Common myeloid progenitor, CD34-positive (primary cell): ENCODE measurements at regions not wholly inside any gene's neighbourhood (a gene's known extent, or its start where the extent isn't known, plus 50 kb on each side); places are given as distances from the start of the nearest gene placed in this dataset.

Experiments used
- CTCF ChIA-PET: fragments of 350-600 bp; sonication (Branson Sonifier 250); formaldehyde crosslinking; loops from one replicate; lab custom pipeline; 2021; ENCODE audit warnings: antibody characterized with exemption; lab: Charles Lee
- POLR2A ChIA-PET: fragments of 350-600 bp; sonication (Branson Sonifier 250); formaldehyde crosslinking; loops from one replicate; lab custom pipeline; 2021; ENCODE audit warnings: antibody characterized with exemption; lab: Charles Lee
- DNase-seq, 3 donors: peaks; one replicate each; pipeline versions ENCODE4 v3.0.0 to v3.0.0-alpha.2; 2013
- H3K27ac ChIP-seq, 2 experiments: 1 replicate in 1 of 2; 2 replicates in 1 of 2; pipeline ENCODE4 v1.7.0; 2013; ENCODE audit warnings: inconsistent platforms in 2 of 2, low read length in 2 of 2, mild to moderate bottlenecking in 2 of 2, low read depth in 1 of 2, moderate library complexity in 1 of 2; ENCODE audit not compliant: severe bottlenecking in 2 of 2, insufficient read depth in 1 of 2, poor library complexity in 1 of 2
- H3K27me3 ChIP-seq, 5 experiments: replicated peaks in 2 of 5; 1 replicate in 3 of 5; 2 replicates in 2 of 5; pipeline versions ENCODE4 v1.6.1 to v1.7.0; 2013; ENCODE audit warnings: low read length in 4 of 5, mild to moderate bottlenecking in 2 of 5, moderate library complexity in 2 of 5, inconsistent platforms in 1 of 5; ENCODE audit not compliant: insufficient read depth in 5 of 5, control insufficient read depth in 4 of 5
- H3K36me3 ChIP-seq, 4 experiments: 1 replicate in 2 of 4; 2 replicates in 2 of 4; pipeline versions ENCODE4 v1.6.1 to v1.7.0; 2013; ENCODE audit warnings: low read length in 3 of 4, control low read depth in 1 of 4, mild to moderate bottlenecking in 1 of 4; ENCODE audit not compliant: control insufficient read depth in 4 of 4, insufficient read depth in 4 of 4
- H3K4me1 ChIP-seq, 4 experiments: 1 replicate in 3 of 4; 2 replicates in 1 of 4; pipeline versions ENCODE4 v1.6.1 to v1.7.1; 2013; ENCODE audit warnings: low read length in 3 of 4, mild to moderate bottlenecking in 3 of 4, control low read depth in 1 of 4, inconsistent platforms in 1 of 4, moderate library complexity in 1 of 4; ENCODE audit not compliant: control insufficient read depth in 4 of 4, insufficient read depth in 4 of 4; ENCODE audit errors: control extremely low read depth in 1 of 4
- H3K4me3 ChIP-seq, 7 experiments: 1 replicate in 4 of 7; 2 replicates in 3 of 7; pipeline versions ENCODE4 v1.5.1 to v1.7.0; 2013; ENCODE audit warnings: mild to moderate bottlenecking in 7 of 7, low read length in 6 of 7, moderate library complexity in 6 of 7, inconsistent platforms in 2 of 7, low read depth in 2 of 7, control low read depth in 1 of 7; ENCODE audit not compliant: insufficient read depth in 4 of 7, control insufficient read depth in 1 of 7; ENCODE audit errors: extremely low read depth in 1 of 7
- H3K9me3 ChIP-seq, 5 experiments: 1 replicate in 4 of 5; 2 replicates in 1 of 5; pipeline versions ENCODE4 v1.6.1 to v1.7.1; 2013; ENCODE audit warnings: low read length in 4 of 5, mild to moderate bottlenecking in 2 of 5, inconsistent platforms in 1 of 5, low read depth in 1 of 5, moderate library complexity in 1 of 5; ENCODE audit not compliant: control insufficient read depth in 4 of 5, insufficient read depth in 2 of 5; ENCODE audit errors: control extremely low read depth in 1 of 5
- WGBS: methylation state at CpG from one replicate; pipeline ENCODE4 v1.1.5; 2013; ENCODE audit not compliant: insufficient coverage; 5-methylcytosine and 5-hydroxymethylcytosine counted together

GRCh38 chr7:15864626-15864991 lies 178.1 kb upstream of the MEOX2 start:
- Histone ChIP-seq H3K9me3 (no peaks in the 10 kb centered on the region), H3K4me3 (no peak overlapping the region), H3K36me3 (no peaks in the 10 kb centered on the region), H3K27me3 (no peaks in the 10 kb centered on the region), H3K4me1 (peaks cover 0 to 3% (median 0%) of the 10 kb centered on the region in 4 experiments), H3K27ac (no peak overlapping the region)
- no peak for DNase-seq
- 100% methylated on average over 2 of the region's 2 CpGs for WGBS
- ChIA-PET CTCF (interaction anchor here (0.6 to 0.9 kb wide), 2 partner anchors 10 to 18 kb away, joined by 3 read pairs; no protein-coding TSS in a partner anchor), POLR2A (no interaction called here)

GRCh38 chr7:15863951-15864625 lies 177.6 kb upstream of the MEOX2 start:
- Histone ChIP-seq H3K27ac (no peak overlapping the region), H3K4me3 (no peak overlapping the region), H3K27me3 (no peaks in the 10 kb centered on the region), H3K36me3 (no peaks in the 10 kb centered on the region), H3K4me1 (peaks cover 0 to 3% (median 0%) of the 10 kb centered on the region in 4 experiments), H3K9me3 (no peaks in the 10 kb centered on the region)
- CTCF ChIA-PET, result interaction anchor here (0.9 kb wide), 1 partner anchor 11 kb away, joined by 3 read pairs; no protein-coding TSS in a partner anchor
- WGBS, result 100% methylated on average over 4 of the region's 4 CpGs
- POLR2A ChIA-PET, result no interaction called here
- no peak for DNase-seq

GRCh38 chr7:15862781-15863165 lies 176.3 kb upstream of the MEOX2 start:
- H3K27me3 ChIP-seq, result no peaks in the 10 kb centered on the region
- POLR2A ChIA-PET, result no interaction called here

GRCh38 chr7:15862016-15862780 lies 175.7 kb upstream of the MEOX2 start:
- Histone ChIP-seq H3K27me3 (no peaks in the 10 kb centered on the region), H3K4me1 (peaks cover 0 to 3% (median 0%) of the 10 kb centered on the region in 4 experiments), H3K4me3 (no peak overlapping the region), H3K36me3 (no peaks in the 10 kb centered on the region), H3K9me3 (no peaks in the 10 kb centered on the region), H3K27ac (no peak overlapping the region)
- WGBS, result 95% methylated on average over 3 of the region's 4 CpGs
- no peak for DNase-seq
- CTCF ChIA-PET, result interaction anchor here (1.0 kb wide), 1 partner anchor 10 kb away, joined by 3 read pairs; no protein-coding TSS in a partner anchor
- POLR2A ChIA-PET, result interaction anchor here (0.6 kb wide), 1 partner anchor 25 kb away, joined by 3 read pairs; no protein-coding TSS in a partner anchor

More at GRCh38 chr7:15862781-15863165, 176.3 kb upstream of the MEOX2 start:
- no peak for DNase-seq
- H3K4me3 ChIP-seq, result no peak overlapping the region
- H3K36me3 ChIP-seq, result no peaks in the 10 kb centered on the region
- H3K27ac ChIP-seq, result no peak overlapping the region
- no peaks in the 10 kb centered on the region for H3K9me3 ChIP-seq
- CTCF ChIA-PET, result interaction anchor here (1.0 kb wide), 1 partner anchor 10 kb away, joined by 3 read pairs; no protein-coding TSS in a partner anchor
- peaks cover 0 to 3% (median 0%) of the 10 kb centered on the region in 4 experiments for H3K4me1 ChIP-seq

GRCh38 chr7:15860264-15860949 lies 173.9 kb upstream of the MEOX2 start:
- Histone ChIP-seq H3K9me3 (no peaks in the 10 kb centered on the region), H3K27ac (no peak overlapping the region), H3K36me3 (no peaks in the 10 kb centered on the region), H3K4me1 (peaks cover 0 to 3% (median 0%) of the 10 kb centered on the region in 4 experiments), H3K4me3 (no peak overlapping the region), H3K27me3 (no peaks in the 10 kb centered on the region)
- no CpG with 5 or more reads among the region's 1 CpG for WGBS
- CTCF ChIA-PET, result no interaction called here
- DNase-seq, result no peak
- POLR2A ChIA-PET, result no interaction called here

- 90% methylated on average over 3 of the region's 3 CpGs for WGBS
Measured at GRCh38 chr7:15857026-15857425, 170.5 kb upstream of the MEOX2 start.

More at GRCh38 chr7:15857026-15857425, 170.5 kb upstream of the MEOX2 start:
- POLR2A ChIA-PET, result no interaction called here
- CTCF ChIA-PET, result no interaction called here
- Histone ChIP-seq H3K27ac (no peak overlapping the region), H3K4me1 (peaks cover 0 to 3% (median 0%) of the 10 kb centered on the region in 4 experiments), H3K9me3 (no peaks in the 10 kb centered on the region), H3K4me3 (no peak overlapping the region), H3K36me3 (no peaks in the 10 kb centered on the region), H3K27me3 (no peaks in the 10 kb centered on the region)
- no peak for DNase-seq
